GM23338 (cell line): ENCODE measurements at regions not wholly inside any gene's neighbourhood (a gene's known extent, or its start where the extent isn't known, plus 50 kb on each side); places are given as distances from the start of the nearest gene placed in this dataset.
A peak's percentile ranks its signal among the peaks of the same experiment; 100 is the strongest.

Experiments
- ATAC-seq: fragments of 200-7000 bp; cut with Tn5 transposase; 3 replicates; pipeline ENCODE4 v1.9.1; 2020
- DNase-seq: peaks from one replicate; pipeline ENCODE4 v3.0.0-alpha.2; 2015; ENCODE audit warnings: low spot score
- H2AFZ ChIP-seq: fragments of 200-600 bp; sonication (generic); 2 replicates; pipeline ENCODE4 v1.8.0; 2016; ENCODE audit warnings: antibody characterized with exemption, mild to moderate bottlenecking, moderate library complexity
- H3F3A ChIP-seq: fragments of 200-600 bp; sonication (generic); replicated peaks from 2 replicates; pipeline ENCODE4 v1.8.0; 2017; ENCODE audit warnings: antibody characterized with exemption, mixed run types, low read depth
- H3K27ac ChIP-seq: fragments of 200-600 bp; sonication (generic); 2 replicates; pipeline ENCODE4 v1.6.1; 2016; ENCODE audit warnings: low read depth
- H3K27me3 ChIP-seq: fragments of 200-600 bp; sonication (generic); 2 replicates; pipeline ENCODE4 v1.8.0; 2016; ENCODE audit warnings: mild to moderate bottlenecking, mixed run types, moderate library complexity; ENCODE audit not compliant: insufficient read depth
- H3K36me3 ChIP-seq: fragments of 200-600 bp; sonication (generic); 2 replicates; pipeline ENCODE4 v1.8.0; 2016; ENCODE audit warnings: mild to moderate bottlenecking; ENCODE audit not compliant: insufficient read depth
- H3K4me1 ChIP-seq: fragments of 200-600 bp; sonication (generic); 2 replicates; pipeline ENCODE4 v1.8.0; 2016; ENCODE audit warnings: mild to moderate bottlenecking, moderate library complexity; ENCODE audit not compliant: insufficient read depth
- H3K4me2 ChIP-seq: fragments of 200-600 bp; sonication (generic); 2 replicates; pipeline ENCODE4 v1.7.1; 2017; ENCODE audit warnings: mixed run types
- H3K4me3 ChIP-seq: fragments of 200-600 bp; sonication (generic); 2 replicates; pipeline ENCODE4 v1.6.1; 2016; ENCODE audit warnings: mixed run types
- H3K79me2 ChIP-seq: fragments of 200-600 bp; sonication (generic); replicated peaks from 2 replicates; pipeline ENCODE4 v1.8.0; 2017; ENCODE audit warnings: mild to moderate bottlenecking; ENCODE audit not compliant: insufficient read depth
- H3K9me2 ChIP-seq: fragments of 200-600 bp; sonication (generic); 2 replicates; pipeline ENCODE4 v1.8.0; 2017; ENCODE audit not compliant: insufficient read depth
- H4K20me1 ChIP-seq: fragments of 200-600 bp; sonication (generic); replicated peaks from 2 replicates; pipeline ENCODE4 v1.8.0; 2017; ENCODE audit warnings: mild to moderate bottlenecking; ENCODE audit not compliant: insufficient read depth
- H3K27ac Mint-ChIP-seq: 2 replicates; pipeline ENCODE4 v1.8.0; 2020; ENCODE audit warnings: inconsistent platforms, mild to moderate bottlenecking, moderate library complexity, mixed read lengths
- H3K27me3 Mint-ChIP-seq: 3 replicates; pipeline ENCODE4 v1.8.0; 2022; ENCODE audit warnings: low read depth, mild to moderate bottlenecking, moderate library complexity, mixed read lengths, inconsistent platforms; ENCODE audit not compliant: insufficient read depth, poor library complexity
- H3K36me3 Mint-ChIP-seq: 3 replicates; pipeline ENCODE4 v1.8.0; 2021; ENCODE audit warnings: low read depth, mild to moderate bottlenecking, inconsistent platforms, moderate library complexity, mixed read lengths
- H3K4me1 Mint-ChIP-seq: 3 replicates; pipeline ENCODE4 v1.8.0; 2020; ENCODE audit warnings: mild to moderate bottlenecking, inconsistent platforms, mixed read lengths
- H3K4me3 Mint-ChIP-seq: 3 replicates; pipeline ENCODE4 v1.8.0; 2021; ENCODE audit warnings: moderate library complexity, mild to moderate bottlenecking, inconsistent platforms, mixed read lengths
- H3K9me3 Mint-ChIP-seq: 3 replicates; pipeline ENCODE4 v1.8.0; 2020; ENCODE audit warnings: moderate library complexity, mild to moderate bottlenecking, inconsistent platforms, mixed read lengths
- CREB1 ChIP-seq: fragments of 250-450 bp; sonication (Bioruptor Pico); IDR thresholded peaks from 2 replicates; pipeline ENCODE4 v1.5.0; 2020; ENCODE audit warnings: low read depth, mild to moderate bottlenecking, moderate library complexity
- EZH2 ChIP-seq: fragments of 200-600 bp; sonication (generic); IDR thresholded peaks from one replicate; pipeline ENCODE4 v1.8.0; 2017; ENCODE audit warnings: antibody characterized with exemption, mild to moderate bottlenecking, low read depth; ENCODE audit not compliant: unreplicated experiment
- EZH2phosphoT487 ChIP-seq: fragments of 200-600 bp; sonication (generic); IDR thresholded peaks from one replicate; pipeline ENCODE4 v1.8.1; 2018; ENCODE audit warnings: antibody characterized with exemption; ENCODE audit not compliant: unreplicated experiment
- JUNB ChIP-seq: IDR thresholded peaks from one replicate; pipeline ENCODE4 v1.6.1; 2016; ENCODE audit warnings: antibody characterized with exemption; ENCODE audit not compliant: unreplicated experiment
- NANOG ChIP-seq: IDR thresholded peaks from 2 replicates; pipeline ENCODE4 v1.6.1; 2016; ENCODE audit warnings: antibody characterized with exemption, borderline replicate concordance
- POLR2AphosphoS5 ChIP-seq: IDR thresholded peaks from 2 replicates; pipeline ENCODE4 v1.6.1; 2016; ENCODE audit warnings: antibody characterized with exemption, low read depth
- STAT1 ChIP-seq: IDR thresholded peaks from one replicate; pipeline ENCODE4 v1.6.1; 2016; ENCODE audit warnings: antibody characterized with exemption; ENCODE audit not compliant: unreplicated experiment
- ZNF114 ChIP-seq: fragments of 250-450 bp; sonication (Bioruptor Pico); IDR thresholded peaks from 2 replicates; pipeline ENCODE4 v1.5.0; 2020; ENCODE audit warnings: mild to moderate bottlenecking, moderate library complexity
- ZNF331 ChIP-seq: fragments of 250-450 bp; sonication (Bioruptor Pico); IDR thresholded peaks from 2 replicates; pipeline ENCODE4 v1.5.0; 2020; ENCODE audit warnings: low read depth, mild to moderate bottlenecking, moderate library complexity
- ZNF462 ChIP-seq: fragments of 250-450 bp; sonication (Bioruptor Pico); IDR thresholded peaks from 2 replicates; pipeline ENCODE4 v1.5.0; 2020; ENCODE audit warnings: mild to moderate bottlenecking, moderate library complexity
- TF ChIP-seq, protein P1 (sequence below): IDR thresholded peaks from 2 replicates; pipeline ENCODE4 v1.6.1; 2016; ENCODE audit warnings: antibody characterized with exemption
- TF ChIP-seq, protein P2 (sequence below): IDR thresholded peaks from one replicate; pipeline ENCODE4 v1.6.1; 2018; ENCODE audit warnings: antibody characterized with exemption; ENCODE audit not compliant: unreplicated experiment

DNA sequence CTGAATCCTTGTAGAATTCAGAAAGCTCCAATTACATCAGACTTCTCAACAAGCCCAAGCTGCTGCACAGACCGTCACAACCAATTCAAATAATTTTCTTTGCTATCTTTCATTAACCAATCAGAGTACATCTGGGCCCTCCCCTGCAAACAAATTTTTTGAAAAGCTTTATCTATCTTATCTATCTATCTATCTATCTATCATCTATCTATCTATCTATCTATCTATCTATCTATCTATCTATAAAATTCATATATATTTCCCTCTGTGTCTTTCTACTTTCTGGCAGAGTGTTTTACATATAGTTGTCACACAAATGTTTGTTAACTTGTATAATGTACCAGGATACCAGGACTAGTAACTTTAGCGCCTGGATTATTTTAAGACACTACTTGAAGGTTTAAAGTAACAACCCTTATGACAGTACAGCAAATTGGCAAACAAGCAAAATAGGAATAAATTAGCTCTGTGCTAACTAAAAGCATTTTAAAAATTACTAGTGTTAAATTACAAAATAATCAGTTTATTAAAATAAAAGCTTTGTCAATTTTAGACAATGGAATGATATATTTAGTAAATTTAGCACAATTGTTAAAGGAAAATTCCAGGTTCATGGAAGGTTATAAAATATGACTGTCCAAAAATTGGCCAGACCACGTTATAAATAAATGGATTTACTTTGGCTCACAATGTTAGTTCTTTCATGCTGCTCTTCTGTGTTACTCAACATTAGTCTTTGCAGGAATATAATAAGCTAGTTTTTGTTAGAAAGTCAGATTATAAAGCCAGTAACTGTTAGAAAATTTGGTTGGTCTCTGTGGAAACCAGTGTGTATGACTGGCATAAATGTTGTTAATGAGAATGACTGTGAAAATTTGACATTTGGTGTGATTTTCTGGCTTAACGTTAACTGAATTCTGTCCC is 138.6 kb downstream of the SUCNR1 start:
- Mint-ChIP-seq H3K9me3 (no peaks in the 10 kb centered on the region), H3K27ac (peak overlapping the region; percentile 32), H3K4me3 (no peak overlapping the region), H3K4me1 (no peaks in the 10 kb centered on the region), H3K36me3 (no peaks in the 10 kb centered on the region), H3K27me3 (no peaks in the 10 kb centered on the region)
- H3K9me2 ChIP-seq: no peaks in the 10 kb centered on the region
- no peaks in the 10 kb centered on the region for H3F3A ChIP-seq
- no peaks in the 10 kb centered on the region for H3K27me3 ChIP-seq
- no peaks in the 10 kb centered on the region for H3K36me3 ChIP-seq
- H3K4me3 ChIP-seq: no peak overlapping the region
- no peak for DNase-seq
- H4K20me1 ChIP-seq: no peaks in the 10 kb centered on the region
- H3K27ac ChIP-seq: no peak overlapping the region
- no peak overlapping the region for H2AFZ ChIP-seq
- H3K4me2 ChIP-seq: no peak overlapping the region
- H3K79me2 ChIP-seq: no peaks in the 10 kb centered on the region
- ATAC-seq: no peak
- H3K4me1 ChIP-seq: no peaks in the 10 kb centered on the region
- TF ChIP-seq, protein P1, sequence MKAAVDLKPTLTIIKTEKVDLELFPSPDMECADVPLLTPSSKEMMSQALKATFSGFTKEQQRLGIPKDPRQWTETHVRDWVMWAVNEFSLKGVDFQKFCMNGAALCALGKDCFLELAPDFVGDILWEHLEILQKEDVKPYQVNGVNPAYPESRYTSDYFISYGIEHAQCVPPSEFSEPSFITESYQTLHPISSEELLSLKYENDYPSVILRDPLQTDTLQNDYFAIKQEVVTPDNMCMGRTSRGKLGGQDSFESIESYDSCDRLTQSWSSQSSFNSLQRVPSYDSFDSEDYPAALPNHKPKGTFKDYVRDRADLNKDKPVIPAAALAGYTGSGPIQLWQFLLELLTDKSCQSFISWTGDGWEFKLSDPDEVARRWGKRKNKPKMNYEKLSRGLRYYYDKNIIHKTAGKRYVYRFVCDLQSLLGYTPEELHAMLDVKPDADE: no peak
- TF ChIP-seq ZNF331 (CRISPR knock-in tag) (no peak), NANOG (no peak), ZNF462 (CRISPR knock-in tag) (no peak), EZH2phosphoT487 (no peak), STAT1 (no peak), EZH2 (no peak), POLR2AphosphoS5 (no peak), CREB1 (CRISPR knock-in tag) (no peak), ZNF114 (no peak), JUNB (no peak)
- TF ChIP-seq, protein P2, sequence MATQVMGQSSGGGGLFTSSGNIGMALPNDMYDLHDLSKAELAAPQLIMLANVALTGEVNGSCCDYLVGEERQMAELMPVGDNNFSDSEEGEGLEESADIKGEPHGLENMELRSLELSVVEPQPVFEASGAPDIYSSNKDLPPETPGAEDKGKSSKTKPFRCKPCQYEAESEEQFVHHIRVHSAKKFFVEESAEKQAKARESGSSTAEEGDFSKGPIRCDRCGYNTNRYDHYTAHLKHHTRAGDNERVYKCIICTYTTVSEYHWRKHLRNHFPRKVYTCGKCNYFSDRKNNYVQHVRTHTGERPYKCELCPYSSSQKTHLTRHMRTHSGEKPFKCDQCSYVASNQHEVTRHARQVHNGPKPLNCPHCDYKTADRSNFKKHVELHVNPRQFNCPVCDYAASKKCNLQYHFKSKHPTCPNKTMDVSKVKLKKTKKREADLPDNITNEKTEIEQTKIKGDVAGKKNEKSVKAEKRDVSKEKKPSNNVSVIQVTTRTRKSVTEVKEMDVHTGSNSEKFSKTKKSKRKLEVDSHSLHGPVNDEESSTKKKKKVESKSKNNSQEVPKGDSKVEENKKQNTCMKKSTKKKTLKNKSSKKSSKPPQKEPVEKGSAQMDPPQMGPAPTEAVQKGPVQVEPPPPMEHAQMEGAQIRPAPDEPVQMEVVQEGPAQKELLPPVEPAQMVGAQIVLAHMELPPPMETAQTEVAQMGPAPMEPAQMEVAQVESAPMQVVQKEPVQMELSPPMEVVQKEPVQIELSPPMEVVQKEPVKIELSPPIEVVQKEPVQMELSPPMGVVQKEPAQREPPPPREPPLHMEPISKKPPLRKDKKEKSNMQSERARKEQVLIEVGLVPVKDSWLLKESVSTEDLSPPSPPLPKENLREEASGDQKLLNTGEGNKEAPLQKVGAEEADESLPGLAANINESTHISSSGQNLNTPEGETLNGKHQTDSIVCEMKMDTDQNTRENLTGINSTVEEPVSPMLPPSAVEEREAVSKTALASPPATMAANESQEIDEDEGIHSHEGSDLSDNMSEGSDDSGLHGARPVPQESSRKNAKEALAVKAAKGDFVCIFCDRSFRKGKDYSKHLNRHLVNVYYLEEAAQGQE: no peak
